H1 (cell line): ENCODE measurements at regions not wholly inside any gene's neighbourhood (a gene's known extent, or its start where the extent isn't known, plus 50 kb on each side); places are given as distances from the start of the nearest gene placed in this dataset.

Experiments used
- CREB1 ChIP-seq: IDR thresholded peaks from 2 replicates; pipeline ENCODE4 v1.6.1; 2012; ENCODE audit warnings: inconsistent platforms
- TF ChIP-seq, protein P1 (sequence below): IDR thresholded peaks from 2 replicates; pipeline ENCODE4 v1.6.1; 2011; ENCODE audit warnings: low read length, improper control_type of control experiment

DNA sequence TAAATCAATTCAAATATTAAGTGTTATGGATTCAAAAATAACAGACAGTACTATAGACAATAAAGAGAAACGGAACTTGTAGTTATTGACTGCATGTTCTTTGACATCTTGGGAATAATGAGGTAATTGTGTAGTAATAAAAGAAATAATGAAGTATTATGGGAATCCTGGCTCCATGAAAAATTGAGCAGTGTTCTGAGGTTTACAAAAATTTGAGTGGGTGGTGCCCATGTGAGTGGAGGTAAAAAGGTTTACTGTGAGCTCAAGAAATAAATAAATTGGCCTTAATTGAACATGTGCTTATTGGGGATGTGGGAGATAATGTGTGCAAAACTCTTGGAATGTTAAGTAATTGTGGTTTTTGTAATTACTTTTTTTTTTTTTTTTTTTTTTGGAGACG, 1013.7 kb upstream of the GJE1 start (continued):
- TF ChIP-seq, protein P1, sequence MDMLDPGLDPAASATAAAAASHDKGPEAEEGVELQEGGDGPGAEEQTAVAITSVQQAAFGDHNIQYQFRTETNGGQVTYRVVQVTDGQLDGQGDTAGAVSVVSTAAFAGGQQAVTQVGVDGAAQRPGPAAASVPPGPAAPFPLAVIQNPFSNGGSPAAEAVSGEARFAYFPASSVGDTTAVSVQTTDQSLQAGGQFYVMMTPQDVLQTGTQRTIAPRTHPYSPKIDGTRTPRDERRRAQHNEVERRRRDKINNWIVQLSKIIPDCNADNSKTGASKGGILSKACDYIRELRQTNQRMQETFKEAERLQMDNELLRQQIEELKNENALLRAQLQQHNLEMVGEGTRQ = no peak
- no peak for TF ChIP-seq CREB1
